Epithelial cell of proximal tubule (primary cell): ENCODE measurements at regions not wholly inside any gene's neighbourhood (a gene's known extent, or its start where the extent isn't known, plus 50 kb on each side); places are given as distances from the start of the nearest gene placed in this dataset.

Source experiments
- DNase-seq: peaks from one replicate; pipeline ENCODE4 v3.0.0-alpha.2; 2011; ENCODE audit warnings: low read depth
- H3K4me3 ChIP-seq: 2 replicates; pipeline ENCODE4 v1.5.1; 2011; ENCODE audit warnings: low read depth, mild to moderate bottlenecking, low read length
- CTCF ChIP-seq: conservative IDR thresholded peaks from 2 replicates; pipeline ENCODE4 v1.5.1; 2012; ENCODE audit warnings: low read depth, mild to moderate bottlenecking, low read length

GRCh38 chr2:60359569-60359968 lies 193.9 kb downstream of the BCL11A start:
- no peak for DNase-seq
- TF ChIP-seq CTCF = no peak
- H3K4me3 ChIP-seq = no peak overlapping the region

DNA sequence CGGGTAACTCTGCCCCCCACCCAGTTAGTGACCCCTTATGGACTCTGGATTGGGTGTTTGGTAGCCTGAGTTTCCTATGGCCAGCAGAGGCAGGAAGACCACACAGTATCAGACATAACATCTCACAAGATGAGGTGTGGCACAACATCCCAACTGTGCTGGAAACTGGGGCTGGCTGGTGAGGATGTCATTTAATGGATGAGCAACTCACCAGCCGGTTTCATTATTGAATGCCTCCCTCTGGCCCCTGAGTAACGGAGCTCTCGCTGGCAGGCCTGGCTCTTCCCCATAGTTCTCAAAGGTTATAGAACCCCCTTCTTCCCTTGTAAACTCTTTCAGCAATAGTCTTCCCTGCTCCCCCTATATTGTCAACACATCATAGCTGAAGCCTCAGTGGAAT lies 195.0 kb downstream of the BCL11A start:
- DNase-seq = no peak
- TF ChIP-seq CTCF = no peak
- H3K4me3 ChIP-seq = no peak overlapping the region

GRCh38 chr2:60357996-60358395 lies 195.5 kb downstream of the BCL11A start:
- H3K4me3 ChIP-seq = no peak overlapping the region
- TF ChIP-seq CTCF = no peak
- no peak for DNase-seq

GRCh38 chr2:60356346-60356745 lies 197.1 kb downstream of the BCL11A start:
- H3K4me3 ChIP-seq = no peak overlapping the region
- no peak for DNase-seq
- no peak for TF ChIP-seq CTCF

GRCh38 chr2:60355849-60356261 lies 197.6 kb downstream of the BCL11A start:
- DNase-seq = no peak
- no peak for TF ChIP-seq CTCF

DNA sequence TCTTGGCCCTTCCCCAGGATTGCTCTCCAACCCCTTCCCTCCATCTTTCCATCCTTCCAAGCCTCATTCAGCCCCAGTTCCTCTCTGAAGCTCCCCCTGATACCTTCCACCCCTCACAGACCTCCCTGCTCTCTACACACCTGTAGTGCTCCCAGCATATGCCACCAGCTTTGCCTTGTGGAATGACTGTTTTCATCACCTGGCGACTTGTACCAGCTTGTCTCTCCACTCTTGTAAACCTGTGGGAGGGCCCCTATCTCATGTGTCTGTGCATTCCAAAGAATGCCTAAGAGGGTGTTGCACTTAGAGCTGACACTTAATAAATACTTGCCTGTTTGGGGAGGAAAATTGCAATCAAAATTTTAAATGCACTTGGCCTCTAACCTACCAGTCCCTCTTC lies 198.7 kb downstream of the BCL11A start:
- DNase-seq = no peak
- no peak for TF ChIP-seq CTCF
- no peak overlapping the region for H3K4me3 ChIP-seq

More at GRCh38 chr2:60355849-60356261, 197.6 kb downstream of the BCL11A start:
- no peak overlapping the region for H3K4me3 ChIP-seq

DNA sequence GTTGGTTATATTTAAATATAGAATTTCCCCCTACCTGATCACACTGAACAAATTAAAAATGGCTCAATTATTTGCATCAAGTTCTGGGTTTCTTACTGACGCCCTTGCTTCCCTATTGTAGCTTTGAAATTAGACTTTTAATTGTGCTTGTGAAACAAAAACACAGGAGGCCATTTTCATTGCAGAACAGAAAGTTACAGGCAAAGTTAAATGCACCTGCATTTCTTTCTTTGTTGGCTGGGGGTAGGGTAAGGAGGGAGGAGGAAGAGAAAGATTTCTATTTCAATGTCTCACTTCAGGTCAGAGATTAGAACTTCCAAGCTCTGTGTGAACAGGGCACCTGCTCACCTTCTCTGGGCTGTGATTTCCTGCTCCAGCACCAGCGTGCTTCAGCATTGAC lies 199.6 kb downstream of the BCL11A start:
- no peak for TF ChIP-seq CTCF
- no peak overlapping the region for H3K4me3 ChIP-seq
- no peak for DNase-seq
